Lower lobe of right lung (tissue), 2 donors: ENCODE measurements at regions not wholly inside any gene's neighbourhood (a gene's known extent, or its start where the extent isn't known, plus 50 kb on each side); places are given as distances from the start of the nearest gene placed in this dataset.

Source experiments
- ATAC-seq, 2 donors: fragments of 200-7000 bp; cut with Tn5 transposase; one replicate each; pipeline ENCODE4 v1.9.1; 2020 to 2022; ENCODE audit warnings: mild to moderate bottlenecking in 2 of 2, moderate library complexity in 2 of 2
- DNase-seq: peaks from one replicate; pipeline ENCODE4 v3.0.0-alpha.2; 2020
- H3K27ac ChIP-seq: fragments of 200-600 bp; one replicate; pipeline ENCODE4 v1.8.0; 2022
- H3K27me3 ChIP-seq: fragments of 200-600 bp; one replicate; pipeline ENCODE4 v1.8.0; 2022; ENCODE audit warnings: low read depth
- H3K36me3 ChIP-seq: fragments of 200-600 bp; one replicate; pipeline ENCODE4 v1.8.0; 2022; ENCODE audit warnings: mild to moderate bottlenecking
- H3K4me1 ChIP-seq: fragments of 200-600 bp; one replicate; pipeline ENCODE4 v1.8.0; 2022
- H3K4me3 ChIP-seq: fragments of 200-600 bp; one replicate; pipeline ENCODE4 v1.8.0; 2022; ENCODE audit warnings: mild to moderate bottlenecking
- H3K9me3 ChIP-seq: fragments of 200-600 bp; one replicate; pipeline ENCODE4 v1.8.0; 2022
- CTCF ChIP-seq: fragments of 200-600 bp; IDR thresholded peaks from one replicate; pipeline ENCODE4 v1.8.0; 2022; ENCODE audit warnings: antibody characterized with exemption, mild to moderate bottlenecking
- intact Hi-C: fragments of 100-400 bp; cut with DNase I; formaldehyde crosslinking; loops from one replicate; pipeline ENCODE4 v1.11.0; 2022
- donor health status: DM: no; HTN: yes; CAD: no; lungs with severe emphysema.

GRCh38 chr7:109121599-109122300 lies 552.1 kb downstream of the DNAJB9 start:
- H3K9me3 ChIP-seq: no peaks in the 10 kb centered on the region
- no peaks in the 10 kb centered on the region for H3K36me3 ChIP-seq
- no peak overlapping the region for H3K27ac ChIP-seq
- TF ChIP-seq CTCF: no peak
- no peak for DNase-seq
- no peak overlapping the region for H3K4me3 ChIP-seq
- H3K27me3 ChIP-seq: no peaks in the 10 kb centered on the region
- H3K4me1 ChIP-seq: no peaks in the 10 kb centered on the region
- intact Hi-C loops: no loop called here
- no peak for ATAC-seq

GRCh38 chr7:109125001-109125400 lies 555.3 kb downstream of the DNAJB9 start:
- Histone ChIP-seq H3K36me3 (no peaks in the 10 kb centered on the region), H3K4me3 (no peak overlapping the region), H3K27me3 (no peaks in the 10 kb centered on the region), H3K4me1 (no peaks in the 10 kb centered on the region), H3K9me3 (no peaks in the 10 kb centered on the region), H3K27ac (no peak overlapping the region)
- intact Hi-C loops: no loop called here
- DNase-seq (no peak), ATAC-seq (no peak)
- TF ChIP-seq CTCF: no peak

- no peak overlapping the region for H3K4me3 ChIP-seq
- H3K27me3 ChIP-seq: no peaks in the 10 kb centered on the region
- intact Hi-C loops: no loop called here
- no peaks in the 10 kb centered on the region for H3K9me3 ChIP-seq
- no peaks in the 10 kb centered on the region for H3K4me1 ChIP-seq
- DNase-seq (no peak), ATAC-seq (no peak)
- no peak for TF ChIP-seq CTCF
- no peak overlapping the region for H3K27ac ChIP-seq
- no peaks in the 10 kb centered on the region for H3K36me3 ChIP-seq
Measured at GRCh38 chr7:109126404-109127050, 556.9 kb downstream of the DNAJB9 start.

- H3K27ac ChIP-seq: no peak overlapping the region
- no peaks in the 10 kb centered on the region for H3K36me3 ChIP-seq
- intact Hi-C loops: no loop called here
- TF ChIP-seq CTCF: no peak
- H3K4me3 ChIP-seq: no peak overlapping the region
- DNase-seq (no peak), ATAC-seq (no peak)
- H3K9me3 ChIP-seq: no peaks in the 10 kb centered on the region
- H3K27me3 ChIP-seq: no peaks in the 10 kb centered on the region
- no peaks in the 10 kb centered on the region for H3K4me1 ChIP-seq
Measured at GRCh38 chr7:109127145-109127544, 557.5 kb downstream of the DNAJB9 start.

- no peak overlapping the region for H3K27ac ChIP-seq
- H3K9me3 ChIP-seq: peaks cover 18% of the 10 kb centered on the region
- H3K27me3 ChIP-seq: no peaks in the 10 kb centered on the region
- TF ChIP-seq CTCF: no peak
- H3K36me3 ChIP-seq: no peaks in the 10 kb centered on the region
- no peak for ATAC-seq
- intact Hi-C loops: no loop called here
- no peak for DNase-seq
- no peaks in the 10 kb centered on the region for H3K4me1 ChIP-seq
- no peak overlapping the region for H3K4me3 ChIP-seq
Measured at GRCh38 chr7:109131141-109131540, 561.5 kb downstream of the DNAJB9 start.
